Astrocyte (in vitro differentiated cells and primary cell): ENCODE measurements at regions not wholly inside any gene's neighbourhood (a gene's known extent, or its start where the extent isn't known, plus 50 kb on each side); places are given as distances from the start of the nearest gene placed in this dataset.

Experiments used
- CTCF ChIP-seq: IDR thresholded peaks from 2 replicates; pipeline ENCODE4 v1.5.1; 2011; ENCODE audit warnings: low read depth, mild to moderate bottlenecking, inconsistent platforms, low read length, moderate library complexity; ENCODE audit not compliant: insufficient read depth
- EZH2 ChIP-seq: IDR thresholded peaks from 2 replicates; pipeline ENCODE4 v1.6.1; 2012; ENCODE audit warnings: mild to moderate bottlenecking, low read length, inconsistent platforms; ENCODE audit not compliant: insufficient read depth

- TF ChIP-seq CTCF (no peak), EZH2 (no peak)
Measured at GRCh38 chr20:1842281-1842680, 52.9 kb upstream of the SIRPA start.
